Natural killer cell (primary cell): ENCODE measurements at regions not wholly inside any gene's neighbourhood (a gene's known extent, or its start where the extent isn't known, plus 50 kb on each side); places are given as distances from the start of the nearest gene placed in this dataset.

ENCODE experiments used
- ATAC-seq, 3 donors: fragments of 150-1000 bp in 2 of 3; fragments of 200-7000 bp in 1 of 3; cut with Tn5 transposase; 1 replicate in 1 of 3; 2 replicates in 2 of 3; pipeline ENCODE4 v1.10.0; 2021; ENCODE audit warnings: mild to moderate bottlenecking in 2 of 3, moderate library complexity in 2 of 3
- DNase-seq, 2 donors: peaks; one replicate each; pipeline versions ENCODE4 v3.0.0 to v3.0.0-alpha.2; 2013 to 2021; ENCODE audit warnings: mixed read lengths in 1 of 2
- H3K27ac ChIP-seq: one replicate; pipeline ENCODE4 v1.5.1; 2013; ENCODE audit warnings: mild to moderate bottlenecking, low read length
- H3K27me3 ChIP-seq: one replicate; pipeline ENCODE4 v1.6.1; 2013; ENCODE audit warnings: low read length; ENCODE audit not compliant: control insufficient read depth, insufficient read depth
- H3K36me3 ChIP-seq: one replicate; pipeline ENCODE4 v1.6.1; 2013; ENCODE audit warnings: low read length; ENCODE audit not compliant: control insufficient read depth, insufficient read depth
- H3K4me1 ChIP-seq: one replicate; pipeline ENCODE4 v1.6.1; 2013; ENCODE audit warnings: low read length; ENCODE audit not compliant: control insufficient read depth, insufficient read depth
- H3K4me3 ChIP-seq: one replicate; pipeline ENCODE4 v1.5.1; 2013; ENCODE audit warnings: low read length
- H3K9me3 ChIP-seq: one replicate; pipeline ENCODE4 v1.6.1; 2013; ENCODE audit warnings: low read length; ENCODE audit not compliant: control insufficient read depth, insufficient read depth
- H3K27ac Mint-ChIP-seq, 2 donors: one replicate each; pipeline ENCODE4 v1.8.0; 2022; ENCODE audit warnings: mild to moderate bottlenecking in 2 of 2, mixed read lengths in 2 of 2, moderate library complexity in 1 of 2
- H3K27me3 Mint-ChIP-seq, 2 donors: one replicate each; pipeline ENCODE4 v1.8.0; 2022; ENCODE audit warnings: low read depth in 2 of 2, mixed read lengths in 2 of 2
- H3K36me3 Mint-ChIP-seq: one replicate; pipeline ENCODE4 v1.8.0; 2022; ENCODE audit warnings: mixed read lengths
- H3K4me1 Mint-ChIP-seq, 2 donors: one replicate each; pipeline ENCODE4 v1.8.0; 2022; ENCODE audit warnings: mixed read lengths in 2 of 2
- H3K4me3 Mint-ChIP-seq: one replicate; pipeline ENCODE4 v1.8.0; 2022; ENCODE audit warnings: mild to moderate bottlenecking, moderate library complexity, mixed read lengths
- H3K9me3 Mint-ChIP-seq, 2 donors: one replicate each; pipeline ENCODE4 v1.8.0; 2022; ENCODE audit warnings: mixed read lengths in 2 of 2
- CTCF ChIP-seq: fragments of 200-600 bp; IDR thresholded peaks from one replicate; pipeline ENCODE4 v1.8.0; 2022; ENCODE audit warnings: antibody characterized with exemption
- WGBS: methylation state at CpG from one replicate; pipeline ENCODE4 v1.1.7; 2013; ENCODE audit warnings: missing lambda C conversion rate; ENCODE audit not compliant: insufficient coverage; 5-methylcytosine and 5-hydroxymethylcytosine counted together
- intact Hi-C: fragments of 100-400 bp; cut with micrococcal nuclease; formaldehyde crosslinking; loops from one replicate; pipeline ENCODE4 v1.14.2; 2022

- 8% methylated on average over 2 of the region's 2 CpGs for WGBS
- Histone ChIP-seq H3K9me3 (no peaks in the 10 kb centered on the region), H3K27ac (no peak overlapping the region), H3K36me3 (no peaks in the 10 kb centered on the region), H3K4me3 (no peak overlapping the region), H3K27me3 (no peaks in the 10 kb centered on the region), H3K4me1 (no peaks in the 10 kb centered on the region)
- H3K36me3 Mint-ChIP-seq = no peaks in the 10 kb centered on the region
- DNase-seq (no peak), ATAC-seq (no peak)
- no peaks in the 10 kb centered on the region for H3K27me3 Mint-ChIP-seq
- no peak for TF ChIP-seq CTCF
- no peak overlapping the region for H3K4me3 Mint-ChIP-seq
- H3K4me1 Mint-ChIP-seq = peaks cover 0 to 5% of the 10 kb centered on the region in 2 donors
- no peak overlapping the region for H3K27ac Mint-ChIP-seq
- intact Hi-C loops = no loop called here
- H3K9me3 Mint-ChIP-seq = no peaks in the 10 kb centered on the region
Measured at GRCh38 chr3:70558956-70559355, 246.5 kb upstream of the MDFIC2 start.

- Histone ChIP-seq H3K4me1 (no peaks in the 10 kb centered on the region), H3K27me3 (no peaks in the 10 kb centered on the region), H3K27ac (no peak overlapping the region), H3K36me3 (no peaks in the 10 kb centered on the region), H3K9me3 (no peaks in the 10 kb centered on the region), H3K4me3 (no peak overlapping the region)
- H3K27me3 Mint-ChIP-seq = no peaks in the 10 kb centered on the region
- H3K36me3 Mint-ChIP-seq = no peaks in the 10 kb centered on the region
- ATAC-seq (no peak), DNase-seq (no peak)
- H3K27ac Mint-ChIP-seq = no peak overlapping the region
- intact Hi-C loops = no loop called here
- no peaks in the 10 kb centered on the region for H3K9me3 Mint-ChIP-seq
- no peak for TF ChIP-seq CTCF
- no peak overlapping the region for H3K4me3 Mint-ChIP-seq
- 0% methylated on average over 1 of the region's 2 CpGs for WGBS
- peaks cover 0 to 5% of the 10 kb centered on the region in 2 donors for H3K4me1 Mint-ChIP-seq
Measured at GRCh38 chr3:70557976-70558375, 245.5 kb upstream of the MDFIC2 start.

GRCh38 chr3:70556056-70556455, 243.6 kb upstream of the MDFIC2 start:
- TF ChIP-seq CTCF = no peak
- Mint-ChIP-seq H3K4me1 (peaks cover 0 to 5% of the 10 kb centered on the region in 2 donors), H3K4me3 (no peak overlapping the region), H3K9me3 (no peaks in the 10 kb centered on the region), H3K27me3 (no peaks in the 10 kb centered on the region), H3K36me3 (no peaks in the 10 kb centered on the region), H3K27ac (no peak overlapping the region)
- Histone ChIP-seq H3K4me1 (no peaks in the 10 kb centered on the region), H3K4me3 (no peak overlapping the region), H3K9me3 (no peaks in the 10 kb centered on the region), H3K36me3 (no peaks in the 10 kb centered on the region), H3K27ac (no peak overlapping the region), H3K27me3 (no peaks in the 10 kb centered on the region)
- DNase-seq = no peak
- 100% methylated on average over 2 of the region's 3 CpGs for WGBS
- ATAC-seq = no peak
- intact Hi-C loops = no loop called here

GRCh38 chr3:70554170-70554569, 241.7 kb upstream of the MDFIC2 start:
- no peak overlapping the region for H3K27ac Mint-ChIP-seq
- H3K4me1 Mint-ChIP-seq = peaks cover 0 to 5% of the 10 kb centered on the region in 2 donors
- Histone ChIP-seq H3K4me3 (no peak overlapping the region), H3K9me3 (no peaks in the 10 kb centered on the region), H3K36me3 (no peaks in the 10 kb centered on the region), H3K27me3 (no peaks in the 10 kb centered on the region), H3K4me1 (no peaks in the 10 kb centered on the region), H3K27ac (no peak overlapping the region)
- TF ChIP-seq CTCF = no peak
- H3K9me3 Mint-ChIP-seq = no peaks in the 10 kb centered on the region
- H3K4me3 Mint-ChIP-seq = no peak overlapping the region
- no peaks in the 10 kb centered on the region for H3K36me3 Mint-ChIP-seq
- WGBS = 100% methylated on average over 1 of the region's 1 CpG
- no peaks in the 10 kb centered on the region for H3K27me3 Mint-ChIP-seq
- intact Hi-C loops = loop anchor here (5.0 kb wide), 1 partner anchor 1098 kb away; no protein-coding TSS in a partner anchor
- ATAC-seq (no peak), DNase-seq (no peak)
